Immature natural killer cell (primary cell): ENCODE measurements at regions not wholly inside any gene's neighbourhood (a gene's known extent, or its start where the extent isn't known, plus 50 kb on each side); places are given as distances from the start of the nearest gene placed in this dataset.

Source experiments
- DNase-seq, 3 donors: peaks; one replicate each; pipeline ENCODE4 v3.0.0; 2022; ENCODE audit warnings: mixed read lengths in 1 of 3
- H3K27ac Mint-ChIP-seq, 6 donors: one replicate each; pipeline ENCODE4 v1.8.0; 2020; ENCODE audit warnings: mixed read lengths in 6 of 6, mild to moderate bottlenecking in 5 of 6, inconsistent platforms in 4 of 6, moderate library complexity in 3 of 6
- H3K27me3 Mint-ChIP-seq, 3 donors: one replicate each; pipeline ENCODE4 v1.8.0; 2020 to 2021; ENCODE audit warnings: low read depth in 3 of 3, mild to moderate bottlenecking in 3 of 3, mixed read lengths in 3 of 3, moderate library complexity in 3 of 3, inconsistent platforms in 1 of 3
- H3K36me3 Mint-ChIP-seq, 3 donors: one replicate each; pipeline ENCODE4 v1.8.0; 2020; ENCODE audit warnings: mixed read lengths in 3 of 3, inconsistent platforms in 2 of 3, mild to moderate bottlenecking in 2 of 3
- H3K4me1 Mint-ChIP-seq, 2 donors: one replicate each; pipeline ENCODE4 v1.8.0; 2020; ENCODE audit warnings: inconsistent platforms in 2 of 2, mild to moderate bottlenecking in 2 of 2, mixed read lengths in 2 of 2, moderate library complexity in 1 of 2
- H3K4me3 Mint-ChIP-seq, 5 donors: one replicate each; pipeline ENCODE4 v1.8.0; 2020; ENCODE audit warnings: mild to moderate bottlenecking in 5 of 5, mixed read lengths in 5 of 5, inconsistent platforms in 3 of 5, moderate library complexity in 3 of 5
- H3K9me3 Mint-ChIP-seq, 6 donors: one replicate each; pipeline ENCODE4 v1.8.0; 2020; ENCODE audit warnings: mild to moderate bottlenecking in 6 of 6, mixed read lengths in 6 of 6, inconsistent platforms in 4 of 6, moderate library complexity in 3 of 6

DNA sequence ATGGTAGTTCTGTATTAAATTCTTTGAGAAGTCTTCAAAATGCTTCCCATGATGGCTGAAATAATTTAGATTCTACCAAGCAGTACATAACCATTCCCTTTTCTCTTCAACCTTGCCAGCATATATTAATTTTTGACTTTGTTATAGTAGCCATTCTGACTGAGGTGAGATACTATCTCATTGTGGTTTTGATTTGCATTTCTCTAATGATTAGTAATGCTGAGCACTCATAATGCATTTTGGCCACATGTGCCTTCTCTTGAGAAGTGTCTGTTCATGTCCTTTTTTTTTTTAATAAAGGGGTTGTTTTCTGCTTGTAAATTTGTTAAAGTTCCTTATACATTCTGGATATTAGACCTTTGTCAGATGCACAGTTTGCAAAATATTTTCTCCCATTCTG is 173.9 kb downstream of the CALCRL start:
- Mint-ChIP-seq H3K4me3 (no peak overlapping the region), H3K36me3 (no peaks in the 10 kb centered on the region), H3K4me1 (no peaks in the 10 kb centered on the region), H3K27ac (no peak overlapping the region), H3K27me3 (no peaks in the 10 kb centered on the region), H3K9me3 (peaks cover 10 to 45% (median 25%) of the 10 kb centered on the region in 6 donors)
- DNase-seq, result no peak

- H3K4me1 Mint-ChIP-seq, result no peaks in the 10 kb centered on the region
- no peak overlapping the region for H3K4me3 Mint-ChIP-seq
- H3K9me3 Mint-ChIP-seq, result peaks cover 6 to 26% (median 20%) of the 10 kb centered on the region in 6 donors
- no peaks in the 10 kb centered on the region for H3K36me3 Mint-ChIP-seq
- H3K27ac Mint-ChIP-seq, result no peak overlapping the region
- H3K27me3 Mint-ChIP-seq, result no peaks in the 10 kb centered on the region
- no peak for DNase-seq
Measured at GRCh38 chr2:187272255-187272654, 175.8 kb downstream of the CALCRL start.

DNA sequence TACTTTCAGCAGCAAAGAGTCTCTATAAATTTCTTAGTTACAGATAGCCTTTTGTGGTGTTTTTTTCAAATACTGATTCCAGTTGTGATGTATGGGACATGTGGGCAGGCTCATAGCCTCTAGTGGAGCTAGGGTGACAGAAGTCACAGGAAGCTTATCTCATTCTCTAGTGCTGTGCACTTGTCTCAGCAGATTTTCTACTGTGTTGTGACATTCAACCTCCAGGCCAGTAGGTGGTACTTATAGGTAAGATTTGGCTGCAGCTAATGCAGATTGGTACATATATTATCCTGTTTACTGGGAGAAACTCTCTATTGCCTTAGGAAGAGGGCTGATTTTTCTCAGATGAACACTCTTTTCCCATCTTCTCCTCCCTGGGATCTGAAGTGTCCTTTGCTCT is 176.2 kb downstream of the CALCRL start:
- no peaks in the 10 kb centered on the region for H3K36me3 Mint-ChIP-seq
- no peak overlapping the region for H3K4me3 Mint-ChIP-seq
- H3K4me1 Mint-ChIP-seq, result no peaks in the 10 kb centered on the region
- no peak for DNase-seq
- no peaks in the 10 kb centered on the region for H3K27me3 Mint-ChIP-seq
- H3K27ac Mint-ChIP-seq, result no peak overlapping the region
- H3K9me3 Mint-ChIP-seq, result peaks cover 7 to 22% (median 17%) of the 10 kb centered on the region in 6 donors

GRCh38 chr2:187266645-187267044 is 181.4 kb downstream of the CALCRL start:
- Mint-ChIP-seq H3K27ac (no peak overlapping the region), H3K4me3 (no peak overlapping the region), H3K4me1 (no peaks in the 10 kb centered on the region), H3K27me3 (no peaks in the 10 kb centered on the region), H3K9me3 (peaks cover 6 to 25% (median 13%) of the 10 kb centered on the region in 6 donors), H3K36me3 (peaks cover 0 to 3% (median 0%) of the 10 kb centered on the region in 3 donors)
- no peak for DNase-seq

GRCh38 chr2:187266147-187266546 is 181.9 kb downstream of the CALCRL start:
- Mint-ChIP-seq H3K27me3 (no peaks in the 10 kb centered on the region), H3K4me3 (no peak overlapping the region), H3K27ac (no peak overlapping the region), H3K4me1 (no peaks in the 10 kb centered on the region), H3K36me3 (peaks cover 0 to 3% (median 0%) of the 10 kb centered on the region in 3 donors), H3K9me3 (peaks cover 6 to 25% (median 13%) of the 10 kb centered on the region in 6 donors)
- DNase-seq, result no peak

DNA sequence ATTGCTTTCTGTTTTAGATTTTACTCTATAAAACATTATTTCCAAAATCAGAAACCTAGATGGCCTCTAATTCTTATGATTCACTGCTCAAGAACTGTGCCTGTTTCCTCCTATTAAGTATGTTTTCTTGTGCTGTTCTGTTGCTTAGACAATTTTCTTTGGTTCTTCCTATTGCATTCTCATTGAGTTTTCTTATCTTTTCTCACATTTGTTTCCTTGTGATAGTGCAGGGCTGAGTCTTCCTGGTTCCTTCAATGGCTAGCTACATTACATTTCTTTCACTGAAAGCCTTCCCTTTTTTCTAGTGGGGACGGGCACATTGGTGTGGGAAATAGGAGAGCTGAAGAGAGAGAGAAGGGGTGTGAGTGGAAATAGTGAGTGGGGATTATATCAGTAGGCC is 183.4 kb downstream of the CALCRL start:
- Mint-ChIP-seq H3K27me3 (no peaks in the 10 kb centered on the region), H3K36me3 (peaks cover 0 to 3% (median 0%) of the 10 kb centered on the region in 3 donors), H3K4me1 (no peaks in the 10 kb centered on the region), H3K4me3 (no peak overlapping the region), H3K9me3 (peaks cover 6 to 20% (median 13%) of the 10 kb centered on the region in 6 donors), H3K27ac (no peak overlapping the region)
- DNase-seq, result no peak

DNA sequence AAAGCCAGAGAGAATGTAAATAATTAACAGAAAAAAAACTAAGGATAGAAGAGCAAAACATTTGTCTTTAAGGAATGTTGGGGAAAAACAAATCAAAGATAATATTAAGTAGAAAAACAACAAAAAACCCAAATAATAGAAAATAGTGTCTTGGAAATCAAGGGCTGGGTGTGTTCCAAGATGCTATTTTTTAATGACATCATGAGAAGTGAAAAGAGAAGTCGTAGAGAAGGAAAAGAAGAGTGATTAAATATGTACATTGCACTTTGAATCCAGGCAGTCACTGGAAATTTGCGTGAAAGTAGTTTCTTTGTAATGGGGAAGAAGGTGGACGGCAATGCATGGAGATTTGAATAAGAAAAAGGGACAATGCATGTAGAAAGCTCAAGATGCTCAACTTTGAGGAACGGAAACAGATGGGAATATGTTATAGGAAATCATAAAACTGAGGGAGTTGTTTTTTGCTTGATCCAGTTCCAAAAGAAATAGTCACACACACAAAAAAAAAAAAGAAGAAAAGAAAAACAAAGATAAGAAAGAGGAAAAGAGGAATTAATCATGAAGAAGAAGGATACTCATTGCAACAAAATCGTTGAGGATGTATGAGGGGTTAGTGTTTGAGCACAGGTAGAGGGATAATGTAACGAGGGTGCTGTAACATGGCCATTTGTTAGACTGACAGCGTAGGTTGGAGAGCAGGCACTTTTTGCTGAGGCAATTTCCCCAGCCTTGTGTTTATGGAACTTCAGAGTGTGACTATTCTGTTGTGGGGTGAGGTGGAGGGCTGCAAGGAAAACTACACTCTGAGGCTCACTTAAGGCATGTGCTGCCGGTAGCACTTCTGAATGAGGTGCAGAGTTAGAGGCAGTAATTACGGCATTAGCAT is 184.1 kb downstream of the CALCRL start:
- H3K27ac Mint-ChIP-seq, result no peak overlapping the region
- H3K4me1 Mint-ChIP-seq, result no peaks in the 10 kb centered on the region
- H3K27me3 Mint-ChIP-seq, result no peaks in the 10 kb centered on the region
- H3K9me3 Mint-ChIP-seq, result peaks cover 6 to 21% (median 13%) of the 10 kb centered on the region in 6 donors
- H3K36me3 Mint-ChIP-seq, result peaks cover 0 to 3% (median 0%) of the 10 kb centered on the region in 3 donors
- H3K4me3 Mint-ChIP-seq, result no peak overlapping the region
- DNase-seq, result no peak

DNA sequence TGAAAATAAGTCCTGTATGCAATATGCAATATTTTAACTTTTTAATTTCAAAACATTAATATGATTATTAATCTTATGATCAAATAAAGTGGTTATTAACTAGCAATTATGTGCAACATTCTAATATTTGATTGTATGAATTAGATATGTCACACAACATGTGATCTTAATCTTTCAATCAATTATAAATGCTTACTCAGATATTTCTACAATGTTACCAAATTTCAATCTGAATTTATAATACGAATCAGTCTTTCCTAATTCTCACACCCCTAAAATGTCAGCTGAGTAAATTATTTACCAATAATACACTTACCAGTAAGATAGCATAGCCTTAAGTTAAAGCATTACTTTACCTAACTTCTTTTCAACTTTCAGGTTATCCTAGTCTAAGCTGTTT is 186.3 kb downstream of the CALCRL start:
- Mint-ChIP-seq H3K27me3 (no peaks in the 10 kb centered on the region), H3K9me3 (peaks cover 4 to 21% (median 14%) of the 10 kb centered on the region in 6 donors), H3K36me3 (peaks cover 0 to 3% (median 0%) of the 10 kb centered on the region in 3 donors), H3K4me3 (no peak overlapping the region), H3K27ac (no peak overlapping the region), H3K4me1 (no peaks in the 10 kb centered on the region)
- no peak for DNase-seq

DNA sequence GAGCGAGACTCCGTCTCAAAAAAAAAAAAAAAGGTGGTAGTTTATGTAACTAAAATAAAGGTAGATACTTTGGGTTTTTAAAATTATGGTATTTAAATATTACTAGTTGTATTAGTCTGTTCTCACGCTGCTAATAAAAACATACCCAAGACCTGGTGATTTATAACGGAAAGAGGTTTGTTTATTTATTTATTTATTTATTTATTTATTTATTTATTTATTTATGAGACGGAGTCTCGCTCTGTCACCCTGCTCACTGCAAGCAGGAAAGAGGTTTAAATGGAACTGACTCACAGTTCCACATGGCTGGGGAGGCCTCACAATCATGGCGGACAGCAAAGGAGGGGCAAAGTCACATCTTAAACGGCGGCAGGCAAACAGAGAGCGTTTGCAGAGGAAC is 196.0 kb downstream of the CALCRL start:
- Mint-ChIP-seq H3K36me3 (no peaks in the 10 kb centered on the region), H3K9me3 (peaks cover 1 to 17% (median 3%) of the 10 kb centered on the region in 6 donors), H3K4me3 (no peak overlapping the region), H3K27ac (no peak overlapping the region), H3K27me3 (no peaks in the 10 kb centered on the region), H3K4me1 (no peaks in the 10 kb centered on the region)
- no peak for DNase-seq

DNA sequence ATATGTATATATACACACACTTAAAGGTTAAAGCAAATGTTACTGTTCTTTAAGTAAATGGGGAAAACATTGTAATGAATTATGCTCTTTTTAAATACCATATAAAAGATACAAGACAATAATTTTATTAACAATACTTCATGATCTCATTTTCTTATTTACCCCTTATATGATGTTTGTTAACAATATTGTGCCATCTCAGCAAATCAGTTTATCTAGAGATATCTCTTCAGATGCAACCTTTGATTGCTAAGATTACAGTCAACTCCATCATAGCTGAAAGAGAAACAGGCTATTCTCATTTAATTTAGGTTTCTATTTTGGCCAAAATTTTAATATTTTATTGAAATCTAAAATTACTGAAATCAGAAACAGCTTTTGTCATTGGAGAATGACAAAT is 197.9 kb downstream of the CALCRL start:
- H3K27ac Mint-ChIP-seq, result no peak overlapping the region
- H3K36me3 Mint-ChIP-seq, result no peaks in the 10 kb centered on the region
- no peaks in the 10 kb centered on the region for H3K4me1 Mint-ChIP-seq
- DNase-seq, result no peak
- no peaks in the 10 kb centered on the region for H3K27me3 Mint-ChIP-seq
- peaks cover 0 to 17% (median 3%) of the 10 kb centered on the region in 6 donors for H3K9me3 Mint-ChIP-seq
- no peak overlapping the region for H3K4me3 Mint-ChIP-seq

GRCh38 chr2:187233811-187234210 is 214.2 kb downstream of the CALCRL start:
- no peaks in the 10 kb centered on the region for H3K4me1 Mint-ChIP-seq

DNA sequence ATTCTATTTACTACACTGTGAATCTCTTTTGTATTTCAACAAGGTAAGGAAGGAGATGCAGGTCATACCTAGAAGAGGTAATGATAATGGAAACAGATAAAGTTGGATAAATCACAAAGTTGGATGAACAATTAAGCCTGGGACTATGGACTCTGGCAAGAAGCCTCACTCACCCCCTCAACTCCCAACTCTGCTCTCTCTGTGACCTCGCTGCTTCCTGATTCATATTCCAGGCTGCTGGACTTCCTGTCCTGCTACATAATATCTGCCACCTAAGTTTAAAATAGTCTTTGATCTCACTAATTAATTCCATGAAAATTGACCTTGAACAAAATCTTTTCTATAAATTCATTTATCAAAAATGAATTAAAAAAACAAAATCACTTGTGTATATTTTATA is 215.3 kb downstream of the CALCRL start:
- Mint-ChIP-seq H3K36me3 (no peaks in the 10 kb centered on the region), H3K4me3 (no peak overlapping the region), H3K27ac (no peak overlapping the region), H3K9me3 (peaks cover 7 to 39% (median 12%) of the 10 kb centered on the region in 6 donors), H3K27me3 (no peaks in the 10 kb centered on the region), H3K4me1 (no peaks in the 10 kb centered on the region)
- DNase-seq, result no peak

More at GRCh38 chr2:187233811-187234210, 214.2 kb downstream of the CALCRL start:
- Mint-ChIP-seq H3K9me3 (peaks cover 7 to 39% (median 13%) of the 10 kb centered on the region in 6 donors), H3K4me3 (no peak overlapping the region), H3K27ac (no peak overlapping the region), H3K36me3 (no peaks in the 10 kb centered on the region), H3K27me3 (no peaks in the 10 kb centered on the region)
- DNase-seq, result no peak

DNA sequence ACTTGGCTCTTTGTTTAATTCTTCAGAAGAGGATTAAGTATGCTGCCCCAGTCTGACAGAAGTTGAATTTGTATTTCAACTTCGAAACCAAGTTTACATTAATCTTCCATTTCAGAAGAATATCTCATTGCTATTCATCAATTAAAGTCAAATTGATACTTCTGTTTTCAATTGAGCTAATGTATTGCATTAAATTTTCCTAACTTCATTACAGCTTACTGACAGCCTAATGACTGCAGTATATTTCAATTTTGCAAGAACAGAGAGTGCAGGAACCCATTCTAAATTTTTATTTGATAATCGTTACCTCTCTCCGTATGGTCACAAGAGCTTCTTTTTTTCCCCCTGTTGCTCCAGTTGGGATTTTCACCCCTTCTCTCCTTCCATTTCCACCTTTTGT is 218.0 kb downstream of the CALCRL start:
- no peaks in the 10 kb centered on the region for H3K27me3 Mint-ChIP-seq
- peaks cover 4 to 37% (median 10%) of the 10 kb centered on the region in 6 donors for H3K9me3 Mint-ChIP-seq
- no peaks in the 10 kb centered on the region for H3K36me3 Mint-ChIP-seq
- H3K27ac Mint-ChIP-seq, result no peak overlapping the region
- DNase-seq, result no peak
- no peaks in the 10 kb centered on the region for H3K4me1 Mint-ChIP-seq
- no peak overlapping the region for H3K4me3 Mint-ChIP-seq

- Mint-ChIP-seq H3K27ac (no peak overlapping the region), H3K27me3 (peaks cover 0 to 2% (median 0%) of the 10 kb centered on the region in 3 donors), H3K36me3 (no peaks in the 10 kb centered on the region), H3K4me3 (no peak overlapping the region), H3K4me1 (no peaks in the 10 kb centered on the region), H3K9me3 (peaks cover 6 to 46% (median 13%) of the 10 kb centered on the region in 6 donors)
- no peak for DNase-seq
Measured at GRCh38 chr2:187228986-187229385, 219.1 kb downstream of the CALCRL start.
